Mesothelial cell of epicardium (in vitro differentiated cells): ENCODE measurements at regions not wholly inside any gene's neighbourhood (a gene's known extent, or its start where the extent isn't known, plus 50 kb on each side); places are given as distances from the start of the nearest gene placed in this dataset.

Experiments used
- DNase-seq, 2 experiments: peaks; one replicate each; pipeline ENCODE4 v3.0.0; 2021; ENCODE audit warnings: low spot score in 2 of 2; ENCODE audit not compliant: unreplicated experiment in 2 of 2
- H3K27ac Mint-ChIP-seq: 2 replicates; pipeline ENCODE4 v1.8.0; 2021; ENCODE audit warnings: mixed read lengths
- H3K27me3 Mint-ChIP-seq: 2 replicates; pipeline ENCODE4 v1.8.0; 2021; ENCODE audit warnings: low read depth, mixed read lengths
- H3K36me3 Mint-ChIP-seq: 2 replicates; pipeline ENCODE4 v1.8.0; 2021; ENCODE audit warnings: mixed read lengths
- H3K4me1 Mint-ChIP-seq: 2 replicates; pipeline ENCODE4 v1.8.0; 2021; ENCODE audit warnings: mixed read lengths
- H3K4me3 Mint-ChIP-seq: 2 replicates; pipeline ENCODE4 v1.8.0; 2021; ENCODE audit warnings: mild to moderate bottlenecking, moderate library complexity, mixed read lengths
- H3K9me3 Mint-ChIP-seq: 2 replicates; pipeline ENCODE4 v1.8.0; 2021; ENCODE audit warnings: mixed read lengths
- CTCF ChIP-seq: fragments of 200-600 bp; sonication (generic); IDR thresholded peaks from one replicate; pipeline ENCODE4 v1.5.0; 2021; ENCODE audit warnings: antibody characterized with exemption; ENCODE audit not compliant: unreplicated experiment

GRCh38 chr5:73328640-73329039, 119.9 kb downstream of the FOXD1 start:
- peaks cover 31% of the 10 kb centered on the region for H3K27me3 Mint-ChIP-seq
- no peak overlapping the region for H3K27ac Mint-ChIP-seq
- no peaks in the 10 kb centered on the region for H3K4me1 Mint-ChIP-seq
- no peaks in the 10 kb centered on the region for H3K36me3 Mint-ChIP-seq
- TF ChIP-seq CTCF, result no peak
- no peak overlapping the region for H3K4me3 Mint-ChIP-seq
- peaks cover 35% of the 10 kb centered on the region for H3K9me3 Mint-ChIP-seq
- DNase-seq, result no peak

- TF ChIP-seq CTCF, result no peak
- DNase-seq, result no peak
- Mint-ChIP-seq H3K27ac (no peak overlapping the region), H3K9me3 (peaks cover 35% of the 10 kb centered on the region), H3K36me3 (no peaks in the 10 kb centered on the region), H3K4me3 (no peak overlapping the region), H3K27me3 (peaks cover 31% of the 10 kb centered on the region), H3K4me1 (no peaks in the 10 kb centered on the region)
Observed at GRCh38 chr5:73327908-73328455, 120.6 kb downstream of the FOXD1 start.

GRCh38 chr5:73325546-73325945, 123.0 kb downstream of the FOXD1 start:
- Mint-ChIP-seq H3K27ac (no peak overlapping the region), H3K4me3 (no peak overlapping the region), H3K36me3 (no peaks in the 10 kb centered on the region), H3K27me3 (peaks cover 28% of the 10 kb centered on the region), H3K9me3 (peaks cover 13% of the 10 kb centered on the region), H3K4me1 (peaks cover 6% of the 10 kb centered on the region)
- no peak for TF ChIP-seq CTCF
- DNase-seq, result no peak

GRCh38 chr5:73323466-73323865, 125.1 kb downstream of the FOXD1 start:
- H3K4me3 Mint-ChIP-seq, result no peak overlapping the region
- peaks cover under 1% of the 10 kb centered on the region for H3K9me3 Mint-ChIP-seq
- H3K27ac Mint-ChIP-seq, result no peak overlapping the region
- no peak for TF ChIP-seq CTCF
- H3K4me1 Mint-ChIP-seq, result peaks cover 6% of the 10 kb centered on the region
- peaks cover 25% of the 10 kb centered on the region for H3K27me3 Mint-ChIP-seq
- no peak for DNase-seq
- no peaks in the 10 kb centered on the region for H3K36me3 Mint-ChIP-seq

GRCh38 chr5:73322437-73323076, 126.0 kb downstream of the FOXD1 start:
- no peak for DNase-seq
- H3K27me3 Mint-ChIP-seq, result peaks cover 25% of the 10 kb centered on the region
- TF ChIP-seq CTCF, result no peak
- peaks cover 6% of the 10 kb centered on the region for H3K4me1 Mint-ChIP-seq
- H3K27ac Mint-ChIP-seq, result no peak overlapping the region
- no peak overlapping the region for H3K4me3 Mint-ChIP-seq
- H3K9me3 Mint-ChIP-seq, result peaks cover 4% of the 10 kb centered on the region
- no peaks in the 10 kb centered on the region for H3K36me3 Mint-ChIP-seq
